OCI-LY1 (cell line): ENCODE measurements at regions not wholly inside any gene's neighbourhood (a gene's known extent, or its start where the extent isn't known, plus 50 kb on each side); places are given as distances from the start of the nearest gene placed in this dataset.

Experiments
- H2AFZ ChIP-seq: fragments of 200-600 bp; sonication (generic), shearing (Covaris generic); 2 replicates; pipeline ENCODE4 v1.6.0; 2014; ENCODE audit warnings: antibody characterized with exemption, mild to moderate bottlenecking, low read length
- H3F3A ChIP-seq: fragments of 200-600 bp; sonication (generic), shearing (Covaris generic); 2 replicates; pipeline ENCODE4 v1.6.0; 2014; ENCODE audit warnings: mild to moderate bottlenecking, antibody characterized with exemption, low read length, moderate library complexity; ENCODE audit not compliant: insufficient read depth
- H3K27ac ChIP-seq: fragments of 200-600 bp; sonication (generic); 2 replicates; pipeline ENCODE4 v1.5.1; 2014; ENCODE audit warnings: low read length, mixed run types, mild to moderate bottlenecking, low read depth; ENCODE audit not compliant: poor library complexity, severe bottlenecking
- H3K27me3 ChIP-seq: fragments of 200-600 bp; sonication (generic); 2 replicates; pipeline ENCODE4 v1.6.0; 2014; ENCODE audit warnings: antibody characterized with exemption, mild to moderate bottlenecking, low read length, moderate library complexity; ENCODE audit not compliant: insufficient read depth
- H3K36me3 ChIP-seq: fragments of 200-600 bp; sonication (generic); 2 replicates; pipeline ENCODE4 v1.6.1; 2014; ENCODE audit warnings: mild to moderate bottlenecking, antibody characterized with exemption, low read length, moderate library complexity, mixed read lengths; ENCODE audit not compliant: insufficient read depth
- H3K4me1 ChIP-seq: fragments of 200-600 bp; sonication (generic); 2 replicates; pipeline ENCODE4 v1.5.1; 2014; ENCODE audit warnings: mild to moderate bottlenecking, low read length, moderate library complexity; ENCODE audit not compliant: insufficient read depth, severe bottlenecking
- H3K4me2 ChIP-seq: fragments of 200-600 bp; sonication (generic), shearing (Covaris generic); 2 replicates; pipeline ENCODE4 v1.6.1; 2014; ENCODE audit warnings: low read length
- H3K4me3 ChIP-seq: fragments of 200-600 bp; sonication (generic); 2 replicates; pipeline ENCODE4 v1.5.1; 2014; ENCODE audit warnings: low read length, low read depth, mild to moderate bottlenecking, mixed read lengths; ENCODE audit not compliant: poor library complexity, severe bottlenecking
- H3K79me2 ChIP-seq: fragments of 200-600 bp; shearing (Covaris generic); 2 replicates; pipeline ENCODE4 v1.6.1; 2016; ENCODE audit warnings: mixed run types, low read length, mixed read lengths; ENCODE audit not compliant: insufficient read depth
- H3K9ac ChIP-seq: fragments of 200-600 bp; sonication (generic), shearing (Covaris generic); 2 replicates; pipeline ENCODE4 v1.6.1; 2014; ENCODE audit warnings: mild to moderate bottlenecking, low read length, mixed read lengths
- H3K9me2 ChIP-seq: fragments of 200-600 bp; sonication (generic), shearing (Covaris generic); 2 replicates; pipeline ENCODE4 v1.6.1; 2014; ENCODE audit warnings: low read depth, mild to moderate bottlenecking, low read length, mixed read lengths
- H3K9me3 ChIP-seq: fragments of 200-600 bp; shearing (Covaris generic); 2 replicates; pipeline ENCODE4 v1.6.1; 2014; ENCODE audit warnings: low read length, mixed read lengths
- H4K20me1 ChIP-seq: fragments of 200-600 bp; sonication (generic), shearing (Covaris generic); 2 replicates; pipeline ENCODE4 v1.6.0; 2016; ENCODE audit warnings: mild to moderate bottlenecking, low read length; ENCODE audit not compliant: insufficient read depth
- CTCF ChIP-seq: fragments of 200-600 bp; sonication (generic), shearing (Covaris generic); IDR thresholded peaks from 2 replicates; pipeline ENCODE4 v1.5.1; 2017; ENCODE audit warnings: mild to moderate bottlenecking, antibody characterized with exemption, low read length, moderate library complexity, mixed read lengths
- EZH2 ChIP-seq: fragments of 200-600 bp; sonication (generic), shearing (Covaris generic); IDR thresholded peaks from 2 replicates; pipeline ENCODE4 v1.8.0; 2017; ENCODE audit warnings: borderline replicate concordance, mixed run types, mild to moderate bottlenecking, antibody characterized with exemption, low read length, moderate library complexity, mixed read lengths

- no peak overlapping the region for H2AFZ ChIP-seq
- H3K79me2 ChIP-seq, result no peaks in the 10 kb centered on the region
- no peak for TF ChIP-seq EZH2
- no peak for TF ChIP-seq CTCF
- no peaks in the 10 kb centered on the region for H4K20me1 ChIP-seq
- no peaks in the 10 kb centered on the region for H3K27me3 ChIP-seq
- H3K27ac ChIP-seq, result no peak overlapping the region
- H3K36me3 ChIP-seq, result no peaks in the 10 kb centered on the region
- H3K4me2 ChIP-seq, result no peak overlapping the region
- H3K9ac ChIP-seq, result no peak overlapping the region
- no peaks in the 10 kb centered on the region for H3K9me3 ChIP-seq
- H3K4me3 ChIP-seq, result no peak overlapping the region
- H3K9me2 ChIP-seq, result no peaks in the 10 kb centered on the region
- H3K4me1 ChIP-seq, result no peaks in the 10 kb centered on the region
- no peaks in the 10 kb centered on the region for H3F3A ChIP-seq
Observed at GRCh38 chr4:45302828-45303227, 576.5 kb upstream of the GNPDA2 start.

GRCh38 chr4:45294464-45294863, 568.1 kb upstream of the GNPDA2 start:
- Histone ChIP-seq H3K27ac (no peak overlapping the region), H4K20me1 (no peaks in the 10 kb centered on the region), H3K4me3 (no peak overlapping the region), H3K36me3 (no peaks in the 10 kb centered on the region), H3K4me1 (no peaks in the 10 kb centered on the region), H2AFZ (no peak overlapping the region), H3K9ac (no peak overlapping the region), H3K9me3 (no peaks in the 10 kb centered on the region), H3K9me2 (no peaks in the 10 kb centered on the region), H3K79me2 (no peaks in the 10 kb centered on the region), H3F3A (no peaks in the 10 kb centered on the region), H3K4me2 (no peak overlapping the region), H3K27me3 (no peaks in the 10 kb centered on the region)
- TF ChIP-seq CTCF (no peak), EZH2 (no peak)

GRCh38 chr4:45293335-45293734, 567.0 kb upstream of the GNPDA2 start:
- Histone ChIP-seq H3K27me3 (no peaks in the 10 kb centered on the region), H3K79me2 (no peaks in the 10 kb centered on the region), H3K4me3 (no peak overlapping the region), H3K9me3 (no peaks in the 10 kb centered on the region), H3K4me1 (no peaks in the 10 kb centered on the region), H3K4me2 (no peak overlapping the region), H2AFZ (no peak overlapping the region), H3K9ac (no peak overlapping the region), H4K20me1 (no peaks in the 10 kb centered on the region), H3K27ac (no peak overlapping the region), H3K9me2 (no peaks in the 10 kb centered on the region), H3K36me3 (no peaks in the 10 kb centered on the region), H3F3A (no peaks in the 10 kb centered on the region)
- TF ChIP-seq CTCF (no peak), EZH2 (no peak)
